PFSK-1 (cell line): ENCODE measurements at regions not wholly inside any gene's neighbourhood (a gene's known extent, or its start where the extent isn't known, plus 50 kb on each side); places are given as distances from the start of the nearest gene placed in this dataset.

Experiments used
- TAF1 ChIP-seq: IDR thresholded peaks from 2 replicates; pipeline ENCODE4 v1.6.1; 2012; ENCODE audit warnings: low read length, control low read depth, borderline replicate concordance; ENCODE audit not compliant: insufficient read depth
- TF ChIP-seq, protein P1 (sequence below), 2 experiments: IDR thresholded peaks; 2 replicates each; pipeline versions ENCODE4 v1.6.1 to v1.8.0; 2011 to 2012; ENCODE audit warnings: low read depth in 2 of 2, low read length in 2 of 2, control low read depth in 1 of 2, inconsistent platforms in 1 of 2, mild to moderate bottlenecking in 1 of 2, moderate library complexity in 1 of 2; ENCODE audit not compliant: insufficient read depth in 1 of 2

DNA sequence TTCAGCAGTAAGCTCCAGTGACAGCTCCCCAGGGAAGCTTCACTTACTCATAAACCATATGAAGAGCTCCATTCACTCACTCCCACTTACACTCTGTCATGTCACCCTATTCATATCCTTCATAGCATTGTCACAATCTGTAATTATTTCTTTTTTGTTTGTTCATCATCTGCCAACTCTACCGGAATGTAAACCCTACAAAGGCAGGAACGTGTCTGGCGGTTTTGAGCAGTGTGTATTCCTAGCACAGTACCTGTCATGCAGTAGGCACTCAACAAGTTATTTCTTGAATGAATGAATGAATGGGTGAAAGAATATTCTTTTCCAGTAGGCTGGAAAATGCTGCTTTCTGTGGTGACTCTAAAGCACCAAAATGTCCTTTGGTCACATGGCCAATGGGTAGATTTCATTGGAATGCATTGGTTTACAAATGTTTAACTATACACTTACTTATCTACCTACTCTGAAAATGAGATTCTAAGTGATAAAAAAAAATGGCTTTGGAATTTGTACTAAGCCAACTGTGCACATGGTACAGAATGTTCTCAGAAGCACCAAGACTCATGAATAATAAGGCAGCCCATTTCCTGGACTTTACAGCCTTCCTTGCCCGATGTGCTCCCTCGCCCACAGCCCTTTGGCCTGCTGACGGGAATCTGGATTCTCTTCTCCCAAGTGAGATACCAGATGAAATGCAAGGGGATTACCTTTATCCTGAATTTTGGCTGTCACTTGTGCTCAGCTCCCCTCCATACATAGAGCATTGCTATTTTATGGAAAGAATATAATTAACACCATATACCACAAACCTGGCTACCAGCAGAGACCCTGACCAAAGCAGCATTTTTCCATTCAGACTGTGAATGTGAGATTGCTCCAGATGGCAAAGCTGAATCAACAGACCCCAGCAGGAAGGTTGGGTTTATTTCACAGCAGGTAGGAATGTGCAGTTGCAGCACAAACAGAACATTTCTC is 273.3 kb downstream of the ALDH8A1 start:
- TF ChIP-seq, protein P1, sequence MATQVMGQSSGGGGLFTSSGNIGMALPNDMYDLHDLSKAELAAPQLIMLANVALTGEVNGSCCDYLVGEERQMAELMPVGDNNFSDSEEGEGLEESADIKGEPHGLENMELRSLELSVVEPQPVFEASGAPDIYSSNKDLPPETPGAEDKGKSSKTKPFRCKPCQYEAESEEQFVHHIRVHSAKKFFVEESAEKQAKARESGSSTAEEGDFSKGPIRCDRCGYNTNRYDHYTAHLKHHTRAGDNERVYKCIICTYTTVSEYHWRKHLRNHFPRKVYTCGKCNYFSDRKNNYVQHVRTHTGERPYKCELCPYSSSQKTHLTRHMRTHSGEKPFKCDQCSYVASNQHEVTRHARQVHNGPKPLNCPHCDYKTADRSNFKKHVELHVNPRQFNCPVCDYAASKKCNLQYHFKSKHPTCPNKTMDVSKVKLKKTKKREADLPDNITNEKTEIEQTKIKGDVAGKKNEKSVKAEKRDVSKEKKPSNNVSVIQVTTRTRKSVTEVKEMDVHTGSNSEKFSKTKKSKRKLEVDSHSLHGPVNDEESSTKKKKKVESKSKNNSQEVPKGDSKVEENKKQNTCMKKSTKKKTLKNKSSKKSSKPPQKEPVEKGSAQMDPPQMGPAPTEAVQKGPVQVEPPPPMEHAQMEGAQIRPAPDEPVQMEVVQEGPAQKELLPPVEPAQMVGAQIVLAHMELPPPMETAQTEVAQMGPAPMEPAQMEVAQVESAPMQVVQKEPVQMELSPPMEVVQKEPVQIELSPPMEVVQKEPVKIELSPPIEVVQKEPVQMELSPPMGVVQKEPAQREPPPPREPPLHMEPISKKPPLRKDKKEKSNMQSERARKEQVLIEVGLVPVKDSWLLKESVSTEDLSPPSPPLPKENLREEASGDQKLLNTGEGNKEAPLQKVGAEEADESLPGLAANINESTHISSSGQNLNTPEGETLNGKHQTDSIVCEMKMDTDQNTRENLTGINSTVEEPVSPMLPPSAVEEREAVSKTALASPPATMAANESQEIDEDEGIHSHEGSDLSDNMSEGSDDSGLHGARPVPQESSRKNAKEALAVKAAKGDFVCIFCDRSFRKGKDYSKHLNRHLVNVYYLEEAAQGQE (IDR thresholded peaks at IDR 0.05; ENCODE audit: insufficient read depth in 1 of 2, low read depth in 2 of 2, low read length in 2 of 2): no peak
- TF ChIP-seq TAF1: no peak
